SK-N-MC (cell line): ENCODE measurements at regions not wholly inside any gene's neighbourhood (a gene's known extent, or its start where the extent isn't known, plus 50 kb on each side); places are given as distances from the start of the nearest gene placed in this dataset.

ENCODE experiments used
- EZH2 ChIP-seq: fragments of 200-600 bp; sonication (generic); IDR thresholded peaks from one replicate; pipeline ENCODE4 v1.6.1; 2017; ENCODE audit warnings: antibody characterized with exemption
- POLR2AphosphoS5 ChIP-seq: IDR thresholded peaks from 2 replicates; pipeline ENCODE4 v1.6.1; 2012; ENCODE audit warnings: mild to moderate bottlenecking, low read depth, low read length, borderline replicate concordance

DNA sequence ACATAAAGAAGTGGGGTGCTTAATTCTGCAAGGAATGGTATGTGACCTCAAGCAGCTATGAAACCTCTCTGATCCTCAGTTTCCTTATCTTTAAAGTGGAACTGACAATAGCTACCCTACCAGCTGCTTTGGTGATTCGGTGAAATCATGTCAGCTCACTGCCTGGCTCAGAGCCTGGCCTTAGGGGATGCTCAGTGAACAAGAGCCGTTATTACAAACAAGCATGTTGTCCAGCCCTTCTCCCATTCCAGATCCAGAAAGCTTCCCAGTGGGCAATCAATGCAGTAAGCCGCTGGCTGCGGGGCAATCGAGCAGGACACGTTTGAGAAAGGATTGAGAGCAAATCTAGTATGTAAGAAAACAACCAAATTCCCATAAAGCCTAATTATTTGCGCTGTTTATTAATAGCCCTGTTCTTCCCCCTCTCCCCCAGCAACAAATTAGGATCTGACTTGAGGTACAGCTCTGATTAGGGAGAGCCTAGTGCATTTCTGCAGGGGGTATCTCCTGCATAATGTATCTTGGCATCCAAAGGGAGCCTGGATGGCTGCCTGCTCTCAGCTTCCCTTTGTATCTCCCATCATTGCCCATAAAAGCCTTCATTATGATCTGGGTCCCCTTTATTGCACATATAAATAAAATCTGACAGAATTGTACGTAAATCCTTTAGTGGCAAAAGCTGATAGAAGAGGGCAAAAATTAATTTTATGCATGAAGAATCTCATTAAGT, 371.4 kb downstream of the TMEM232 start:
- TF ChIP-seq POLR2AphosphoS5 (no peak), EZH2 (no peak)
